ENCODE measurements at regions not wholly inside any gene's neighbourhood (a gene's known extent, or its start where the extent isn't known, plus 50 kb on each side); places are given as distances from the start of the nearest gene placed in this dataset.

DNA sequence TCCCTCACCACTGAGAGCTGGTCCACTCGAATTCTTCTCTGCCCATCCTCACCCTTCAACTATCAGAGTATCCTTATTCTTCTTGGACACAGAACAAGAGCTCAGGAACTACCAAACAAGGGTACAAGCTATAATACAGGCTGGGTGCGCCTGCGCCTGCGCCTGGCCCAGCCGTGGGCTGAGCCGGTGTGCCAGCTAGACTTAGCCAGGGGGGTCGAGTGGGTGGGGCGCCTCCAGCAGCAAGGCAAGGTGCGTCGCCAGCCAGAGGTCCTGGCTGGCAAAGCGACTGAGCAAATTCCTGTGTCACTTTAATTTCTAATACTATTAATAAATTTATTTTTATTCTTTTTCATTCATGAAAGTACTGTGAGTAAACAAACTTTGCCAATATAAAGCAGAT, 1072.6 kb upstream of the PIK3C3 start:
- DNase-seq (ENCODE audit: low spot score): no peak

- DNase-seq (ENCODE audit: low spot score): no peak
Measured at GRCh38 chr18:40878371-40878770, 1076.7 kb upstream of the PIK3C3 start.

DNA sequence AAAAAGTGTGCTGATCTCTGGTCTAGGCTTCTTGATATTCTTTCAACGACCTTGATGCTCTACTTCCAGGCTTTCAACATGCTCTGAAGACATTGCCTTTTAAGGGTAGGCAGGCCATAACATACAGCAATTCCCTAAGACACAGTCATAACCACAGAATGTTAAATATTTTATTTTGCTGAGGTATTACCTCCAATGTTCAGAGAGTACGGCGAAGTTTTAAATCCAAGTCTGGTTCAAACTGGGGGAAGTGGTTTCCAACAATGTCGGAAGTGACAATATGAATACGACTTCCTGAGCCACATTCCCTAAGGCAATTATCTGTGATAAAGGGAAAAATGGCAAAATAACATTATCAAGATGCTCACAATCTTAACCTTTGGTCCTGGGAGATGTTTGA, 1077.9 kb upstream of the PIK3C3 start:
- no peak for DNase-seq (ENCODE audit: low spot score)

- DNase-seq (ENCODE audit: low spot score): no peak
Measured at GRCh38 chr18:40875101-40875615, 1079.9 kb upstream of the PIK3C3 start.

- no peak for DNase-seq (ENCODE audit: low spot score)
Measured at GRCh38 chr18:40874233-40874632, 1080.8 kb upstream of the PIK3C3 start.

- DNase-seq (ENCODE audit: low spot score): no peak
Measured at GRCh38 chr18:40868110-40868858, 1086.8 kb upstream of the PIK3C3 start.

GRCh38 chr18:40867459-40867858, 1087.6 kb upstream of the PIK3C3 start:
- DNase-seq (ENCODE audit: low spot score): no peak

DNA sequence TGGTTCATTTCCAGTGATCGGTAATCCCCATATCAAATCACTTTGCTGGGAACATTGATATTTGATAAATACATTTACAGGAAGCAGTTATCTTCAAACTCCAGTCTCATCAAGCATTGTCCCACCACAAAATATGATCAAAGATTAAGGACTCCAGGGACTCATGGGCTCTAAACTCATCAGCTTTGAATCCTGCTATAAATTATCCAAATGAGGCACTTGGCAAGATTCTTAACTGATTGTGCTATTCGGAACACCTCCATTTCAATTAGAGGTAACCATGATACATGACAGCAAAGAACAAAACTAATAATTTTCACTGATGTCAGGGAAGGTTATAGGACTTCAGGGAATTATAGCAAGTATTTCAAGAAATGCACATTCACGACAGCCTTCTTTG, 1088.1 kb upstream of the PIK3C3 start:
- no peak for DNase-seq (ENCODE audit: low spot score)

GRCh38 chr18:40866013-40866645, 1088.9 kb upstream of the PIK3C3 start:
- DNase-seq (ENCODE audit: low spot score): no peak

- no peak for DNase-seq (ENCODE audit: low spot score)
Measured at GRCh38 chr18:40864846-40865245, 1090.2 kb upstream of the PIK3C3 start.

- DNase-seq (ENCODE audit: low spot score): no peak
Measured at GRCh38 chr18:40863801-40864200, 1091.2 kb upstream of the PIK3C3 start.

DNA sequence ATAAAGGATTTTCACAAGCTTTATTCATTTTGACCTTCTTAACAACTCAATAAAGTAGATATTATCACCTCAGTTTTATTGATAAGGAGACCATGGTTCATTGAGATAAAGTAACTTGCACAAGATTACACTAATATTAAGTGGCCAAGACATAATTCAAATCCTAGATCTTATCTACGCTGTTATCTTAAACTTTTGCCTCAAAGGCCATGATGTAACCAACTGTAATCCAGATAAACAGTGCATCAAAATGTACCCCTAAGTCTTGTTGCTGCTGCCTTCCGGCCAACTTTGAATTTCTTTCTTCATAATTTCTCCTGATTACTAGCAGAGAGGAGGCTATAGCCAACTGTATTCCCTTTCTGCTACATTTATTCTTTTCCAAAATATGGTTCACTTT, 1094.8 kb upstream of the PIK3C3 start:
- no peak for DNase-seq (ENCODE audit: low spot score)

DNA sequence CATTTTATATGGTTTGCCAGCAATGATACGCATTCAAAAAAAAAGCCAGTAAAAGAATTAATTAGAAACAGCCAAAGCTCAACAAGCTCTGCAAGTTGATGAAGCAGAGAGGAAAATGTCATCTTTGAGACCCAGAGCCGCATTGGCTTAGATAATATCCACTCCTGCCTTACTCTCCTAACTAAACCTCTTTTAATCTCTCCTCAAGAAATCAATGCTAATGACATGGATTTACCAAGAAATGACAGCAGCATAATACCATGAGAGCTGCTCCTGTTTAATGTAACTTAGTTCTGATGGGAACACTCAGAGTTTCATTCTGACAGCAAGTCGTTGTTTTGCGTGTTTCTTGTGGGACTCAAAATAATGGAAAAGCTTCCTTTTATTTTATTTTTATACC, 1099.4 kb upstream of the PIK3C3 start:
- no peak for DNase-seq (ENCODE audit: low spot score)

DNA sequence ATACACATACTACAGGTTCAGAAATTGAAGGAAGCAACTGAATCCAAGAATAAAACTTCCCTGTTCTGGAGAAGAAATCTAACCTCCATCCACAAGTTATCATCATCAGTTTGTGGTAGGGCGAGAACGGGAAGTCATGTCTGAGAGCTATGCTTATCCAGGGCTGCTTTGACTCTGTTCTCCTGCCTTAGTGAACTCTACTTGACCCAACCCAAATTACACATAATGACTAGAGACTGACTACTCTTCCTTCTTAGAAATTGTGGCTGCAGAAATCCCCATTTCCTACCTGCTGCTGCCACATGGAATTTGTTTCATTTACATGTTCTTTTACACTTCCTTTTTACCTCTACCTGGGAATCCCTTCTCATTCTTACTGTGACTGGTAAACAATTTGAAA, 1102.6 kb upstream of the PIK3C3 start:
- no peak for DNase-seq (ENCODE audit: low spot score)

DNA sequence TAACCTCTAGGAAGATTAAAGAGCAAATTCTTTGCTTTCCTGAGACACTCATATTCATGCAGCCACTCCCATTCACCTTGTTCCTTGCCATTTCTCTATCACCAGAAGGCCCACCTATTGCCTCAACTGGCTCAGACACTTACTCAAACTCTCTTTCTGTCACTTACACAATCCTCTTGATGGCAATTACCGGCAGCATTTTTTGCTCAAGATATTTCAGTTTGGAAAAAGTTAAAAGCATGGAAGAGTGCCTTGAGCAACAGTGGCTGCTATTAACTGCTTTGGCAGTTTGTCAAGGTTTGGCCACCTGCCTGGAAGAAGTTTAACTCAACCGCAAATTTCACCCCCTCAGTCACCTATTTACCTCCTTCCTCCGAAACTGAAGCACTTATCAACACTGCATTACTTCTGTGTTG, 1104.0 kb upstream of the PIK3C3 start:
- no peak for DNase-seq (ENCODE audit: low spot score)

DNA sequence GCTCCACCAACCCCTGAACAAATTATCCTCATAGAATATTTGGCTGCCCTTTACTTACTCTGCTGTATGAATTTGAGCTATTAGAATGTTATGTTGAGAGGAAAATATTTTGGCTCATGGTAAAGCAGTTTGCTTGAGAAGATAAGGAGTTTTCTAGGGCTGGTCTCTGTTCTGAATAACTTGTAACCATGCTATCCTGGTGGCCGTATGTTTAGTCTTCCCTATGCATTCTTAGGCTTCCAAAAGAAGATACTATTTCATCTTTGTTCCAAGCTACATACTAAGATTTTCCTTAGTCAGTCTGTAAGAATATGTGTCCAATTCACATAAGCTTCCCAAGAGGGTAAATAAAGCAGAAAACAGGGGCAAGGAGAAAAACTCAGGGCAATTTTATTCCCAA, 1105.1 kb upstream of the PIK3C3 start:
- no peak for DNase-seq (ENCODE audit: low spot score)

DNA sequence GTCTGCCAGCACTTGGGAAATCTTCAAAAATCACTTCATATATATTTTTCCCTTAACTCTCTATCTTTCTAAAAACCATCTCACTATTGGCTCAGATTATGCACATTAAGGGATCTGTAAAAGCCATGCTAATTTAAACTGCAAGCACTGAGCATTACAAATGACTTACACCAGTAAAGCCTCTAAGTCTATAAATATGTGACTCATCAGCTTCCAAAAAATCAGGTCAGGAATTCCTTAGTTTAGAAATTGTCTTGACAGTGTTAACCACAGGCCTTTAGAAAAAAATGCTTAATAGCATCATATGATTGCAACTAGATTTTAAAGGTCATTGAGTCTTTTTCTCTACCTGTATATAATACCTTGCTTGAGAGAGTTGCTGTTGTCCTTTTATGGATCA, 1113.6 kb upstream of the PIK3C3 start:
- DNase-seq (ENCODE audit: low spot score): no peak

- no peak for DNase-seq (ENCODE audit: low spot score)
Measured at GRCh38 chr18:40841063-40841462, 1114.0 kb upstream of the PIK3C3 start.

GRCh38 chr18:40832362-40832761, 1122.7 kb upstream of the PIK3C3 start:
- no peak for DNase-seq (ENCODE audit: low spot score)

DNA sequence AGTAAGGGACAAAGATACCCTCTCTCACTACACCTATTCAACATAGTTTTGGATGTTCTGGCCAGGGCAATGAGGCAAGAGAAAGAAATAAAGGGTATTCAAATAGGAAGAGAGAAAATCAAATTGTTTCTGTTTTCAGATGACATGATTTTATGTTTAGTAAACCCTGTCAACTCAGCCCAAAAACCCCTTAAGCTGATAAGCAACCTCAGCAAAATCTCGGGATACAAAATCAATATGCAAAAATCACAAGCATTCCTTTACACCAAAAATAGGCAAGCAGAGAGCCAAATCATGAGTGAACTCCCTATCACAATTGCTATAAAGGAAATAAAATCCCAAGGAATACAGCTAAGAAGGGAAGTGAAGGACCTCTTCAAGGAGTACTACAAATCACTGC, 1130.7 kb upstream of the PIK3C3 start:
- no peak for DNase-seq (ENCODE audit: low spot score)

DNA sequence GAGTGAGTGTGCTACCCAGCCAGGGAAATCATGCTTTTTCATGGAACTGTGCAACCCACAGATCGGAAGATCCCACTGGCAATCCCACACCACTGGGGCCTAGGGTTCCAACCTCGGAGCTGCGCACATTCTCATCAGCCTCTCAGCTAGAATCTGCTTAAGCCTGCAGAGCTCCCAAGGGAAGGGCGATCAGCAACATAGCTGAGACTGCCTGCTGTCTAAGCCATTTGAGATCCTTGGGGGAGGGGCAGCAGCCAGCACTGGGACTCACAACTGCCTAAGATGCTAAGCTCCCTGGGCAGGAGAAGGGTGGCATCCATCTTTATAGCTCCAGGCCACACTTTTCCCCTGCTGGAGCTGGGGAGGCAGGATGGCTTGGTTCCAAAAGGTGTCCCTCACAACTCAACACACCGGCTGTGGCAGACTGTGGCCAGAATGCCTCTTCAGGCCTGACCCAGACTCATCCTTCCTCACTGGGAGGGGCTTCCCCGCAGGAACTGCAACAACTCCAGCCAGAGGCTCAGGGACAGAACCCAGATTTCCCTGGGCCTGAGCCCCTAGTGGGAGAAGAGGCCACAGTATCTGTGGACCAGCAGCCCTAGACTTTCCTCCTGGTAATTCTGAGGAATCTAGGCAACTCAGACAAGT, 1133.3 kb upstream of the PIK3C3 start:
- no peak for DNase-seq (ENCODE audit: low spot score)

GRCh38 chr18:40812981-40813515, 1142.0 kb upstream of the PIK3C3 start:
- DNase-seq (ENCODE audit: low spot score): no peak

GRCh38 chr18:40810372-40810771, 1144.7 kb upstream of the PIK3C3 start:
- DNase-seq (ENCODE audit: low spot score): no peak

Data from CD4-positive, alpha-beta T cell treated with Interleukin-15 for 4 hours (primary cell).